Muscle of arm (tissue), 1 donor: ENCODE measurements at regions not wholly inside any gene's neighbourhood (a gene's known extent, or its start where the extent isn't known, plus 50 kb on each side); places are given as distances from the start of the nearest gene placed in this dataset.
"Not testable (repeated sequence)": the region's sequence is repeated elsewhere in the genome, so short reads cannot be mapped to it uniquely, and the experiment has no call there.

ENCODE experiments used
- DNase-seq: peaks from one replicate; pipeline ENCODE4 v3.0.0-alpha.2; 2013

- DNase-seq = no peak
Observed at GRCh38 chr3:5811016-5811415, 623.5 kb downstream of the EDEM1 start.

- no peak for DNase-seq
Observed at GRCh38 chr3:5813521-5813920, 626.0 kb downstream of the EDEM1 start.

GRCh38 chr3:5822843-5823242, 635.3 kb downstream of the EDEM1 start:
- DNase-seq = no peak

DNA sequence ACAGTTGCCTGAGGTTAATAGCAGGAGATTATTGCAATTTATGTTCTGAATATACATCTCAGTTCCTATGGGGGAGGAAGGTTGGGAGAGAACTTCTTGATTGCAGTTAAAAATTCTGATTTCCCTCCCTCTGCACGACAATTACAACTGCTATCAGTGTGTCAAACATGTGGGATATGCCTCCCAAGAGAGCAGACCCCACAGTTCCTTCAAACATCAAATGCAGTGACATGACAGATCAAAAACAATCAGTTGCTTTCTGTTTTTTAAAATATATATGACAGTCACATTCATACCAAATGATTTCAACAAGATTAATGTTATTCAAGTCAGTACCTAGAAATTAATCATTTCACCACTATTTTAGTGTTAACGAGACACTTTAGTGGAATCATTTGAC, 639.0 kb downstream of the EDEM1 start:
- DNase-seq = no peak

DNA sequence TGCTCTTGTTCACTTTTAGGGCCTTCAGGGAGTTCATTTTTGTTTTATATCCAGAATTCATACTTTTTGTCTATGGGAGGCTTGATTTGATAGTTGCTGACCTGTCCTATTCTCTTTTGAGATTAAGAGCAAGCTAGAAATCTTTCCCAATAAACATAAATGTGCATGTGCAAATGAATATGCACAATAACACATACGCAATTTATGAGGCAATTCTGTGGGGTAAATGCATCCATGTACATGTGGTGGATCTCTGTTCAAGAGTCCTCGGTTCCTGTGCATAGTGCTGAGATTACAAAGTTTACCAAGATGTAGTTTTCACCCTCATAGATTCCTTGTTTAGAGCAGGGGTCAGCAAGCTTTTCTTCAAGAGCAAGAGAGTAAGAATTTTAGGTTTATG, 640.7 kb downstream of the EDEM1 start:
- no peak for DNase-seq

- no peak for DNase-seq
Observed at GRCh38 chr3:5840056-5840455, 652.5 kb downstream of the EDEM1 start.

- no peak for DNase-seq
Observed at GRCh38 chr3:5841599-5841998, 654.1 kb downstream of the EDEM1 start.

DNA sequence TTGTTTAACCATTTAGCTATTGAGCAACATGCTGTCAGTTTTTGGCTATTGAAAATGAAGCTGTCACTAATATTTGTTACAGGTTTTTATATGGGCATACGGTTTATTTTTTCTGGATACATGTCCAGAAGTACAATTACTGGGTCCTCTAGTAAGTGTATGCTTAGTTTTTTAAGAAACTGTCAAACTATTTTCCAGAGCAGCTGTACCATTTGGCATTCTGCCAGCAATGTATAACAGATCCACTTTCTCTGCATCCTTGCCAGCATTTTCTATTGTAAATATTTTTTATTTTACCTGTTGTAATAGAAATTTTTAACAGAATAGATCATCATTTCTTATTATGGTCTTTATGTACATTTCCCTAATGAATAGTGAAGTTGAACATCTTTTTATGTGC, 658.8 kb downstream of the EDEM1 start:
- peak; percentile 14 for DNase-seq

DNA sequence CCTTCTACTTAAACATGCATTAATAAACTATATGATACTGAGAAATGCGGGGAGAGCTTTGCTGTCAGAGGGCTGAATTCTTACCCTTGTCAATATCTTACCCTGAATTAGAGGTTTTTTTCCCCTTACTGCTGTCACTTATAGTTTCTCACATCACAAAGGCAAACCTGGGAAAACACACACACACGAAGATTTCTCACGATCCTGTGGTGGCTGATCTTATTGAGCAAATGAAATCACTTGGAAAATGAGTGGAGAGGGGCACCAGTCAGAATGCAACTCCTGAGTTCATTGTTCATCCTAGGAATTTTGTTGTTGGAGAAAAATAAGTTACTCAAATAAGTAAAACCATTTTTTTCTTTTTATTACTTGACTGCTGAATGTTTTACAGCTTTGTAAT, 673.6 kb downstream of the EDEM1 start:
- DNase-seq = no peak

- peak; percentile 52 for DNase-seq
Observed at GRCh38 chr3:5874931-5875341, 687.4 kb downstream of the EDEM1 start.

- no peak for DNase-seq
Observed at GRCh38 chr3:5888851-5889250, 701.3 kb downstream of the EDEM1 start.

DNA sequence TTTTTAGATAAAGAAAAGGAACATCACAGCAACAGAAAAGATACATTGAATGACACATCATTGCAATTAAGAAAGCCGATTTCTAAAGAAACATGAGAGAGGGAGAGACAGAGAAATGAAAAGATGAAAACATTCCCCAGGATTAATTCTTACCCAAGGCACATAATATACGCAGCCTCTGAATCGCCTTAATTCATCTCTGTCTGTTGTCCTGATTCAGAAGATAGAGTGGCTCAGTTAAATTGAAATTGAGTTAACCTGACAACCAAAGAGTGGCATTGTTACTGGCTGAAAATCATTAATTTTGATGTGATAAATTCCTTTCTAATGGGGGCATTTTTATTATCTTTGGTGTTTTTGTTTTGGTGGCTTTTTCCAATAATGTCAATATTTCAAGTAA, 701.9 kb downstream of the EDEM1 start:
- no peak for DNase-seq

GRCh38 chr3:5891711-5892110, 704.2 kb downstream of the EDEM1 start:
- no peak for DNase-seq

- no peak for DNase-seq
Observed at GRCh38 chr3:5898106-5898505, 710.6 kb downstream of the EDEM1 start.

- no peak for DNase-seq
Observed at GRCh38 chr3:5899014-5899761, 711.7 kb downstream of the EDEM1 start.

DNA sequence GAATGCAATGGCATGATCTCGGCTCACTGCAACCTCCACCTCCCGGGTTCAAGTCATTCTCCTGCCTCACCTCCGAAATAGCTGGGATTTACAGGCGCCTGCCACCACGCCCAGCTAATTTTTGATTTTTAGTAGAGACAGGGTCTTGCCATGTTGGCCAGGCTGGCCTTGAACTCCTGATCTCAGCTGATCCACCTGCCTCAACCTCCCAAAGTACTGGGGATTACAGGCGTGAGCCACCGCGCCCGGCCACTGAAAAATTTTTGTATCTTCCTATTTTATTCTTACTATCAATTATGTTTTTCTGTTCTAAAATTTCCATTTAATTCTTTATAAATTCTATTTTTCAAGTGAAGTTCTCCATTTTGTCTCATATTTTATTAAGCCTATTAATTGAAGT, 730.4 kb downstream of the EDEM1 start:
- no peak for DNase-seq

- DNase-seq = no peak
Observed at GRCh38 chr3:5918626-5919025, 731.1 kb downstream of the EDEM1 start.

GRCh38 chr3:5929027-5929426, 741.5 kb downstream of the EDEM1 start:
- DNase-seq = no peak

DNA sequence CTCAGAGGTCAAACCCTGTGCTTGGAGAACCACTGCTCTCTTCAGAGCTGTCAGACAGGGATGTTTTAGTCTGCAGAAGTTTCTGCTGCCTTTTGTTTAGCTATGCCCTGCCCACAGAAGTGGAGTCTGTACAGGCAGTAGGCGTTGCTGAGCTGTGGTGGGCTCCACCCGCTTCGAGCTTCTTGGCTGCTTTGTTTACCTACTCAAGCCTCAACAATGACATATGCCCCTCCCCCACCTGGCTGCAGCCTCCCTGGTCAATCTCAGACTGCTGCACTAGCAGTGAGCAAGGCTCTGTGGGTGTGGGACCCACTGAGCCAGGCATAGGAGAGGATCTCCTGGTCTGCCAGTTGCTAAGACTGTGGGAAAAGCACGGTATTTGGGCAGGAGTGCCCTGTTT, 756.6 kb downstream of the EDEM1 start:
- not testable (repeated sequence) for DNase-seq

DNA sequence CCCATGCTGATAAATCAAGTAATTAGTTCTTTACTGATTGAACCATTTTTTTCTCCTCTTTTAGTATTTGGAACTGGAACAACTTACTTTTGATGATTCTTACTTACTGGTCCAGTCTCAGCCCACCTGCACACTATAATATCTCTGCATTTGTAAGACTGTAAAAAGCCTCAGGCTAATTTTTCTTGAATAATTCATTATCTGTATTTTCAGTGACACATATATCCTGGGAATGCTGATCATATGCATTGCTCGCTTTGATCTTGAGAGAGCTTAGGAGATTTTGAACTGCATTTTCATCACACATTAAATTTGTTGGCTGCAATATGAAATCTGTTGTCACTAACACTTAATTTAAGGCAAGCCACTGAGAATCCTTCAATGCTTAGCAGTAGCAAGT, 760.6 kb downstream of the EDEM1 start:
- DNase-seq = no peak

GRCh38 chr3:5951026-5951425, 763.5 kb downstream of the EDEM1 start:
- no peak for DNase-seq

- no peak for DNase-seq
Observed at GRCh38 chr3:5972586-5972985, 785.1 kb downstream of the EDEM1 start.

DNA sequence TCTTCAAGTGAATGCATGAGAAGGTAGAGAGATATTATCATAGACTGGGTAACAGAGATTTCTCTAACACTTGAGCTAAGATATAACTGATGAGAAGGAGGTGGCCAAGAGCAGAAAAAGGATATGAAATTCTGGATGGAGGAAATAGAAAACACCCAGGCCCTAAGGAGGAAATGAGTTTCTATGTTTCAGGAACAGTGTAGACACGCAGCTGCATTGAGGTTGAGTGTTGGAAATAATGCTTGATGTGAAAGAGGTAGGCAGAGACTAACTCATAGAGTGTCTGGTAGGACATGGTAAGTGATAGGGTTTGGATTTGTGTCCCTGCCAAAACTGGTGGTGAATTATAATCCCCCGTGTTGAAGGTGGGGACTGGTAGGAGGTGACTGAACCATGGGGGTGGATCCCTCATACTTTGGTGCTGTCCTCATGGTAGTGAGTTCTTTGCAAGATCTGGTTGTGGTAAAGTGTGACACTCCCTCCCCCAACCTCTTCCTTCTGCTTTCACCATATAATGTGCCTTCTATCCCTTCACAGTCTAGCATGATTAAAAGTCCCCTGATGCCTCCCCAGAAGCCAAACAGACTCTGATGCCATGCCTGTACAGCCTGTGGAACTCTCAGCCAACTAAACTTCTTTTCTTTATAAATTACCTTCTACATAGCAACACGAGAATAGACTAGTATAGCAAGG, 787.3 kb downstream of the EDEM1 start:
- DNase-seq = no peak

DNA sequence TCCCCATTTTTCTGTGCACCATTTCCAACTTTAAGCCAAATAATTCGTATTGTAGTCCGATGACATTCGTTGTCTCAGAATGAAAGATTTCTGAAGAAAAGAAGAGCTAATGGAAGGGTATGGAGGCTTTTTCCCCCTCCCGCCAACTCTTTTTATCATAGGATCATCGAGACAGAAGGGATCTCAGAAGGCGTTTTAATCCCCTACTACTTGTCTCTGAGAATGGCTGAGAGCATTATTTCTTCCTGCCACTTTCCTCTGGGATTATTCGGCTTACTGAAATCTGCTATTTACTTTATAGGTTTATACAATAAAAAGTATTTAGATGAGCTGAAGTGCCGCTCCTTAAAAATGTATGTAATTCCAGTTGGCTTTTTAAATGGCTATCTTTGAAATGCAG, 789.8 kb downstream of the EDEM1 start:
- no peak for DNase-seq
